ENCODE measurements at regions not wholly inside any gene's neighbourhood (a gene's known extent, or its start where the extent isn't known, plus 50 kb on each side); places are given as distances from the start of the nearest gene placed in this dataset.

DNA sequence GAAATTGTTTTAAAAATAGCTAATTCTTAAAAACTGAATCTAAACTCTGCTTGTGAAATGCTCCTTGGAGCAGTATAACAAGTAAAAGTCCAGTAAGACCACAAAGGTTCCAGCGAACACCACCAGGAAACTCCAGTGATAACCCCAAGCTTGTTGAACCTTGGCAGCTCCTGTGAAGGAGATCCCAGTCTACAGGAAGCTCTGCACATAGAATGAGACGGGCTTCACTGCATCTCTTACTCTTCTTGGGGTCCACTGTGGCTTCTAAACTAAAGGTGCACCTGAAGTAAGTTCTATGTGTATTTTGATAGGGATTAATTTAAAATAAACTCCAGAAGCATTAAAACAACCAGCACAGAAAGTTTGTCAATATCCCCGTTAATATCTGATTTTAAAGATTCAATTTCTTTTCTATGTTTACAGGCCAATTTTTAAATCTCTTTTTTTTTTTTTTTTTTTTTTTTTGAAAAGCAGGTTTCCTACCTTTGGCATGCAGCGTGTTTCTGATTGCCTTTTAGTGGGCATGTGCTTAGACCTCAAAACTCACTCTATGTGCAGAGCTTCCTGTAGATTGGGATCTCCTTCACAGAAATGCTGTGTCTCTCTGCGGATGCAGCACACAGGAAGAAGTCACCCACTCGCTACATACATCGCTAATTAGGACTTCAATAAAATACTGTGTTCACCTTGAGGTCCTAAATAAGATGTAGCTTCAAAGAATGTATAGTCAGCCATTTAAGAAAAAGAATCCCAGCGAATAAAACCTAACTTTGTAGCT is 508.5 kb downstream of the KLF12 start:
- TF ChIP-seq TAF1 (IDR thresholded peaks at IDR 0.05; ENCODE audit: borderline replicate concordance, insufficient read depth, low read length) (no peak), POLR2AphosphoS5 (IDR thresholded peaks at IDR 0.05; ENCODE audit: low read depth, low read length) (no peak), REST (IDR thresholded peaks at IDR 0.05; ENCODE audit: insufficient read depth in 1 of 2, low read depth in 2 of 2, low read length in 2 of 2) (no peak), FOXP2 (optimal IDR thresholded peaks at IDR 0.05; ENCODE audit: borderline replicate concordance, extremely low read depth, extremely low read length, insufficient read depth) (no peak), SIN3A (IDR thresholded peaks at IDR 0.05; ENCODE audit: borderline replicate concordance, insufficient read depth, low read length) (no peak)

DNA sequence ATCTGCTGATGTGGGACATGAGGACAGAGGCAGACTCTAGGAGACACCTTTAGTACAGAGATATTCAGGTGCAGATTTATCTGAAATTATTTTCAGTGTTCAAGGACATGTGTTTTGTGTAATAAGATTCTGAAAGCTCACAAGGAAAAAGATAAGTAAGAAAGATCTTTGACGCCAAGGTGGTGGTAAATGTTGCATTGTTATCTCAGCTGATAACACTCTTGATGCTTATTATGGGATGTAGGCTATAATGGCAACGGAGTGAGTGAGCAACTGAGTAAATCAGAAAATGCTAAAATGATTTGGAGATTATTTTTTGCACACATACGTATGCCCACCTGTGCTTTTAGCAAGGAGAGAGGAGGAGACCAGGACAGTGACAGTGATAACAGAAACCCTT is 510.9 kb downstream of the KLF12 start:
- TF ChIP-seq REST (IDR thresholded peaks at IDR 0.05; ENCODE audit: insufficient read depth in 1 of 2, low read depth in 2 of 2, low read length in 2 of 2): no peak
- TF ChIP-seq SIN3A (IDR thresholded peaks at IDR 0.05; ENCODE audit: borderline replicate concordance, insufficient read depth, low read length): no peak
- no peak for TF ChIP-seq FOXP2 (optimal IDR thresholded peaks at IDR 0.05; ENCODE audit: borderline replicate concordance, extremely low read depth, extremely low read length, insufficient read depth)
- TF ChIP-seq TAF1 (IDR thresholded peaks at IDR 0.05; ENCODE audit: borderline replicate concordance, insufficient read depth, low read length): no peak
- no peak for TF ChIP-seq POLR2AphosphoS5 (IDR thresholded peaks at IDR 0.05; ENCODE audit: low read depth, low read length)

- TF ChIP-seq FOXP2 (optimal IDR thresholded peaks at IDR 0.05; ENCODE audit: borderline replicate concordance, extremely low read depth, extremely low read length, insufficient read depth) (no peak), POLR2AphosphoS5 (IDR thresholded peaks at IDR 0.05; ENCODE audit: low read depth, low read length) (no peak), REST (IDR thresholded peaks at IDR 0.05; ENCODE audit: insufficient read depth in 1 of 2, low read depth in 2 of 2, low read length in 2 of 2) (no peak), TAF1 (IDR thresholded peaks at IDR 0.05; ENCODE audit: borderline replicate concordance, insufficient read depth, low read length) (no peak), SIN3A (IDR thresholded peaks at IDR 0.05; ENCODE audit: borderline replicate concordance, insufficient read depth, low read length) (no peak)
Observed at GRCh38 chr13:73622381-73622780, 511.8 kb downstream of the KLF12 start.

GRCh38 chr13:73618275-73618865 is 515.8 kb downstream of the KLF12 start:
- TF ChIP-seq FOXP2 (optimal IDR thresholded peaks at IDR 0.05; ENCODE audit: borderline replicate concordance, extremely low read depth, extremely low read length, insufficient read depth) (no peak), SIN3A (IDR thresholded peaks at IDR 0.05; ENCODE audit: borderline replicate concordance, insufficient read depth, low read length) (no peak), POLR2AphosphoS5 (IDR thresholded peaks at IDR 0.05; ENCODE audit: low read depth, low read length) (no peak), TAF1 (IDR thresholded peaks at IDR 0.05; ENCODE audit: borderline replicate concordance, insufficient read depth, low read length) (no peak), REST (IDR thresholded peaks at IDR 0.05; ENCODE audit: insufficient read depth in 1 of 2, low read depth in 2 of 2, low read length in 2 of 2) (no peak)

Measured in PFSK-1 (cell line).